ENCODE measurements at regions not wholly inside any gene's neighbourhood (a gene's known extent, or its start where the extent isn't known, plus 50 kb on each side); places are given as distances from the start of the nearest gene placed in this dataset.

GRCh38 chr6:95228636-95229035 lies 348.7 kb upstream of the MANEA start:
- Histone ChIP-seq H3F3A (replicated peaks; ENCODE audit: low read depth) (no peaks in the 10 kb centered on the region), H3K36me3 (ENCODE audit: insufficient read depth) (no peaks in the 10 kb centered on the region), H3K27me3 (ENCODE audit: insufficient read depth) (peaks cover 71% of the 10 kb centered on the region), H3K27ac (ENCODE audit: low read depth) (no peak overlapping the region), H3K79me2 (replicated peaks; ENCODE audit: insufficient read depth) (no peaks in the 10 kb centered on the region), H3K4me3 (no peak overlapping the region), H3K9me2 (ENCODE audit: insufficient read depth) (no peaks in the 10 kb centered on the region), H3K4me2 (no peak overlapping the region), H3K4me1 (ENCODE audit: insufficient read depth) (no peaks in the 10 kb centered on the region), H2AFZ (no peak overlapping the region), H4K20me1 (replicated peaks; ENCODE audit: insufficient read depth) (peaks cover 4% of the 10 kb centered on the region; the same call in 1 of the 2 replicates)
- peaks cover 2% of the 10 kb centered on the region; the same call in 2 of the 3 replicates for H3K4me1 Mint-ChIP-seq
- ATAC-seq: no peak
- H3K4me3 Mint-ChIP-seq: no peak overlapping the region
- H3K27ac Mint-ChIP-seq: no peak overlapping the region
- TF ChIP-seq POLR2AphosphoS5 (IDR thresholded peaks at IDR 0.05; ENCODE audit: low read depth) (no peak), ZNF462 (CRISPR knock-in tag; IDR thresholded peaks at IDR 0.05) (no peak), CREB1 (CRISPR knock-in tag; IDR thresholded peaks at IDR 0.05; ENCODE audit: low read depth) (no peak), ZNF114 (CRISPR knock-in tag; IDR thresholded peaks at IDR 0.05) (no peak), STAT1 (IDR thresholded peaks at IDR 0.05; ENCODE audit: unreplicated experiment) (no peak), EZH2 (IDR thresholded peaks at IDR 0.05; ENCODE audit: low read depth, unreplicated experiment) (no peak), EZH2phosphoT487 (IDR thresholded peaks at IDR 0.05; ENCODE audit: unreplicated experiment) (no peak), ETS1 (IDR thresholded peaks at IDR 0.05) (no peak), REST (IDR thresholded peaks at IDR 0.05; ENCODE audit: unreplicated experiment) (no peak), JUNB (IDR thresholded peaks at IDR 0.05; ENCODE audit: unreplicated experiment) (no peak), ZNF331 (CRISPR knock-in tag; IDR thresholded peaks at IDR 0.05; ENCODE audit: low read depth) (no peak), NANOG (IDR thresholded peaks at IDR 0.05; ENCODE audit: borderline replicate concordance) (no peak)
- TF ChIP-seq, protein P1, sequence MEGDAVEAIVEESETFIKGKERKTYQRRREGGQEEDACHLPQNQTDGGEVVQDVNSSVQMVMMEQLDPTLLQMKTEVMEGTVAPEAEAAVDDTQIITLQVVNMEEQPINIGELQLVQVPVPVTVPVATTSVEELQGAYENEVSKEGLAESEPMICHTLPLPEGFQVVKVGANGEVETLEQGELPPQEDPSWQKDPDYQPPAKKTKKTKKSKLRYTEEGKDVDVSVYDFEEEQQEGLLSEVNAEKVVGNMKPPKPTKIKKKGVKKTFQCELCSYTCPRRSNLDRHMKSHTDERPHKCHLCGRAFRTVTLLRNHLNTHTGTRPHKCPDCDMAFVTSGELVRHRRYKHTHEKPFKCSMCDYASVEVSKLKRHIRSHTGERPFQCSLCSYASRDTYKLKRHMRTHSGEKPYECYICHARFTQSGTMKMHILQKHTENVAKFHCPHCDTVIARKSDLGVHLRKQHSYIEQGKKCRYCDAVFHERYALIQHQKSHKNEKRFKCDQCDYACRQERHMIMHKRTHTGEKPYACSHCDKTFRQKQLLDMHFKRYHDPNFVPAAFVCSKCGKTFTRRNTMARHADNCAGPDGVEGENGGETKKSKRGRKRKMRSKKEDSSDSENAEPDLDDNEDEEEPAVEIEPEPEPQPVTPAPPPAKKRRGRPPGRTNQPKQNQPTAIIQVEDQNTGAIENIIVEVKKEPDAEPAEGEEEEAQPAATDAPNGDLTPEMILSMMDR (conservative IDR thresholded peaks at IDR 0.05; ENCODE audit: low read depth in 2 of 2): no peak
- H3K9me3 Mint-ChIP-seq: no peaks in the 10 kb centered on the region
- peaks cover 9% of the 10 kb centered on the region for H3K27me3 Mint-ChIP-seq (ENCODE audit: insufficient read depth, low read depth, poor library complexity)
- no peak for DNase-seq (ENCODE audit: low spot score)
- H3K36me3 Mint-ChIP-seq (ENCODE audit: low read depth): no peaks in the 10 kb centered on the region

Data from GM23338 (cell line).